T follicular helper cell (primary cell): ENCODE measurements at regions not wholly inside any gene's neighbourhood (a gene's known extent, or its start where the extent isn't known, plus 50 kb on each side); places are given as distances from the start of the nearest gene placed in this dataset.
"Not testable (repeated sequence)": the region's sequence is repeated elsewhere in the genome, so short reads cannot be mapped to it uniquely, and the experiment has no call there.

Experiments used
- DNase-seq: peaks from one replicate; pipeline ENCODE4 v3.0.0-alpha.2; 2020; ENCODE audit warnings: low read depth

- no peak for DNase-seq
These were observed 69.8 kb upstream of the SERP2 start for GRCh38 chr13:44303681-44304432.

DNA sequence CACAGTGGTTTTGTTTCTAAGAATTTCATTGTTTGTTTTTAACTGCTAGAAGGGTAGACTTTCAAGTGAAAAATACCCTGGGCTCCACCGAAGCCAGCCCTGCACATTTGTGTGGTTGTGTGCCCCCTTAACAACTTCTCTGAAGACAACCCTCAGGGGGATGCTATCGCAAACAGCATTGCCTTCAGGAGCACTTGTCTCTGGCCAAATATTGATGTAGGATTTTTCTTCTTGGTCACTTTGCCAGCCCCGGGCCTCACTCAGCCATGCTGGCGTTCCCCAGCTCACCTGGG, 69.2 kb upstream of the SERP2 start:
- no peak for DNase-seq

- DNase-seq, result no peak
These were observed 68.3 kb upstream of the SERP2 start for GRCh38 chr13:44305286-44305685.

GRCh38 chr13:44305917-44306370, 67.7 kb upstream of the SERP2 start:
- DNase-seq, result no peak

GRCh38 chr13:44306371-44307192, 67.0 kb upstream of the SERP2 start:
- DNase-seq, result no peak

DNA sequence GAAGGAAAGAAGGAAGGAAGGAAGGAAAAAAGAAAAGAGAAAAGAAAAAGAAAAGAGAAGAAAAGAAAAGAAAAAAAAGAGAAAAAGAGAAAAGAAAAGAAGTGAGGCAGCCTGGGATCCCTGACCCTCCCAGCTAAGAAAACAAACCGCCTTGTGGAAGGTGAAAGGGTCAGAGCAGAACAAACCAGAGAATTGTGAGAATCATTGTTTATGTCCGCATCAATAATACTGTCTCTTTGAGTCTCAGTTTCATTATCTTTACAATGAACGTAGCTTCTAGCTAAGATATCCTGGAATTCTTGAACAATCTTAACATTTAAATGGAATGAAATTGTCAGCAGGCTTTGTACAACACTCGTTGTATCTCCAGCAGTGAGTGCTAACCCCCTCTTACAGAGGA, 66.4 kb upstream of the SERP2 start:
- DNase-seq, result no peak

DNA sequence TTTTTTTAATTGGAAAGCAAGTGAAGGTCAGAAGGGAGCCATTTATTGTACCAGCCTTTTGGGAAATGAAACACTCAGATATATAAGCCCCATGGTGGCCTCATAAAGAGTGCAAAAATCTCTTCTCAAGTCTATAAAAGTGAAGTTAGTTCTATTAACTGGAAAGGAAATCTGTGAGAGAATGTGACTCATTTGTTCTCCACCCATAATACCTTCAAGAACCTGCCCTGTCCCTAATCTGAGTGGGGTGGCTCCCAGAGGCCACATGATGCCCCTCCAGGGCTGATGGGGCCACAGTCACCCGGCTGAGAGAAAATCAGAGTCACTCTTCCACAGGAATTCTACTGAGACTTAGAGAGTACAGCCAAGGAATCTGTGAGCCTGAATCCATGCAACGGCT, 65.8 kb upstream of the SERP2 start:
- no peak for DNase-seq

- DNase-seq, result no peak
These were observed 65.3 kb upstream of the SERP2 start for GRCh38 chr13:44308352-44308751.

DNA sequence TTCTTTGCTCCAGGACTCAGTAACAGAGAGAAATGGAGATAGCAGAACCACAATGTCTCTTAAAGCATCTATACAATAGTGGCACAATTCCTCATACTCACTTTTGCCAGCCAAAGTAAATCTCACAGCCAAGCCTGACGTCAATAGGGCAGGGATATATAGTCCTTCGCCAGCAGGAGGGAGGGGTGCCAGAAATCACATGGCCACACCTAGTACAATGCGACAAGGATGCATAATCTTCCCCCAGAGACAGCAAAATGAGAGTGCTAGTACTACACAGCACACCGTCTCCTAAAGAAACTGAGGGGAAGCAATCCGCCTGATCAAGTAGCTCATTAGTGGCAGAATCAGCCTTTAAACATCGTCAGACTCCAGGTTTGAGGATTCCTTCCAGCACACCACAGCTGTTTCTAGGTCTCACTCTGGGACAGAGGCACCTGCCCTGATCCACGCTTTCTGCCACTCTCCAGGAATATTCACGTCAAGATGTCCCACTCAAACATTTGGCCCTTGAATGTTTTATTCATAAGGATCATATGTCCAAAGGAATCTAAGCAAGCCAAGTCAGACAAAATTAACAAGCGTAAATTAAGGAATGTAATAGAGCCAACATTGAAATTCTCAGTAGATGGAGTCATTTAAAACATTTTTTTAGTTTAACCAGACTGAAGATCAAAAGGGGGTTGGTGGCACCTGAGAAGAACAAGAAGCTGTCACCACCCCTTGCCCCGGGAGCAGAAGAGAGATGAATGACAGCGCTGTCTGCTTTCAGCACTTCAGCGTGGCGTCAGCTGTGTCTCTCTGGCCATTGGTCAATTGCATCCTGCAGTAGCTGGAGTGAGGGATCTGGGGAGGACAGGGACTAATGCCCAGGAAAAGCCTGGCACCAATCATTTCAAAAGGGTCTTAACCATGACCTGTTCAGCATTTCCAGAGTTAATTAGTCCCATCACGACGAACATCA, 63.5 kb upstream of the SERP2 start:
- DNase-seq, result no peak

DNA sequence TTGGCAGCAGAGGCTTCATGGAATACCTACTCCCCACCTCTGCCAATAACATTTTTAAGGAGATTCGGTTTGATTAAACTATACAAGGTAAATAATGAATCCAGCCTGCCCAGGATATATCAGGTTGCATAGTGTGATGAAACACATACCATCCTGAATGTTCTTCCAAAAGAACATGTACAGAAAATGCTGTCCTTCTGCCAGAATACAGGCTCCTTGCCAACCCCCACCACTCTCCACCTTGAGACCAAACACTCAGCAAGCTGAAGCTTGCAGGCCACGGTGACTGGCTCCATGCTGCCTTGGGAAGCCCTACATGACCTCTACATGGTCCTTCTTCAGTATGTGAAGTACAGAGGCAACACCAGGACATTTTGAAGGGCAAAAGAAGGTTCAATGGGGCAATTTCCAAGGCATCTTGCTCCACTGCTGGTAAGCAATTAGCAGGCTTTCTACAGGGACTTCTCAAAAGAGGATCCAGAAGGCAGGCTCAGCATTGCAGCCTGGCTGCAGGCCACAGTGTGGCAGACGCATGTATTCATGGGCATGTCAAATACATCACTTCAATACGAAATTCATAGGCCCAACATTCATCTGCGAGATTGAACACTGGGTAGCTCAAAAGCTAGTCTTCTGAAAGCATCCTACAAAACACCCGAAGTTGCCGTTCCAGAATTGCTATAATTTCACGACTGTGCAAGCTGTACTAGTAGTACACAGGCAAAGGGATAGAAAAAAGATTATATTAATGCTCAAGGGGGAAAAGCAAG, 62.4 kb upstream of the SERP2 start:
- no peak for DNase-seq

DNA sequence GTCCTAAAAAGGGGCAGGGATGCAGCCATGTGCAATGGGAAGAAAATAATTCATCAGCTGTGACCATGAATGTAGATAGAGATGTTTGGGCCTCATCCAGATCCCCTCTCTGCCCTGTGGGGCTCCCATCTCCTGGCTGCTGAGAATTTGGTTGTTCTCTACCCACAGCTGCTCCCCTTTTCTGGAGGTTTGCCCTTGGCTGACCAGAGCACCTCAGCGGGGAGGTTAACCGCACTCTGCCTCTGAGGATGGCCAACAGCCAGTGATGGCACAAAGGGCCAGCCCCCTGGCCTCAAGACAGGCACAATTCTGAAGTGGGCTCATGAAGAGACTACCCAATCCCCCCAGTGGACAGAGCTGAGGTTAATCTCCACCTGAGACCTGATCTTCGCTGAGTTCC, 61.5 kb upstream of the SERP2 start:
- no peak for DNase-seq

DNA sequence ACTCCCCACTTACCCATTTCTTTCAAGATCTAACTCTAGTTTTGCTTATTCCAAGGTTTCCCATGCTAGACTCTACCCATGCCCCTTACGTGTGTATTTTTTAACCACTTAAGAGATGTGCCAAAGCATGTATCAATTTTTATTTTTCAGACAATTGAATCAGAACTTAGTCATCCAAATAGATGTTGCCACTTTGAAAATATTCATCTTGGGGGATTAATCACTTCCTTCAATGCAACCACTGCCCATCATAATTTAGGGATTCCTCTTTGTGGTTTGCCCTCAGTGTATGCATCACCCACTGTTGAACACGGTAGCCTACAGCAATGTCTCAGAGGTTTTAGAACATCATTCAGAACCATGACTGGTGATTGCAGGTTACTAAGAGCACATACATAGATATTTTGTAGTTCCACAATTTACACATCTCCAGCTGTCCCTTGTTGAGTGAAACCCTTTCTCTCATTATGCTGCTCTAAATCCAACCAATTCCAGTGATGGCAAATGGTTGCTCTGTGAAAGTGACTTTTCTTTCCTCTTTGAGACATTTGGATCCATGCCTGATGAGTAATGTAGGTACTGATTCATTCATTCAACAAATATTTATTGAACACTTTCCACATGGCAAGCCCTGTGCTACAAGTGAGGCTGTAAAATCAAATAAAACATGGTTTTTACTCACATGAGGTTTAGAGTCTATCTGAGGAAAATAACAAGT, 60.6 kb upstream of the SERP2 start:
- DNase-seq, result no peak

DNA sequence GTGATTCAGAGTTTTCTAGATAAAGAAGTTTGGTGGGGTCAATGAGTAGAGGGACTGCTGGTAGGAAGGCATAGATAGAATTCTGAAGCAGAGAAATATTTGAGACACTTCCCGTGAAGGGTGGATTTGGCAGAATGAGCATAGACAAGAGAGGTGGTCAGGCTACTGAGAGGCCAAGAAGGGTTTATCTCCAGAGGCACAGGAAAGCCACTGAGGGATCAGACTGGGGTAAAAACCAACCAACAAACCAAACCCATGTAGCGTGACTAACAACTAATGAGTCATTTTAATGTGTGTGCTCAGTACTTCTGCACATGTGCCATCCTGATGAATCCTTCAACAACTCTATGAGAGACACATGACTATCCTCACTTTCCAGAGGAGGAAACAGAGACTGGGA, 60.0 kb upstream of the SERP2 start:
- DNase-seq, result no peak

DNA sequence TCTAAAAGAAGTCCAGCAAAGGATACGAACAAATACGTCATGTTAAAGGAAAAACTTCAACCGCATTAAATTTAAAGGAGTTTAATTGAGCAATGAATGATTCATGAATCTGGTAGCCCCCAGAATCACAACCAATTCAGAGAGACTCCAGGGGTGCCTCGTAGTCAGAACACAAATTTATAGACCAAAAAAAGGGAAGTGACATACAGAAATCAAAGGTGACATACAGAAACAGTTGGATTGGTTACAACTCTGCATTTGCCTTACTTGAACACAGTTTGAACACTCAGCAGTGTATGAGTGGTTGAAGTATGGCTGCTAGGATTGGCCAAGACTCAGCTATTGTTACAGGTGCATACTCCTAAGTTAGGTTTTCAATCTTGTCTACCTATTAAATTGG, 59.5 kb upstream of the SERP2 start:
- not testable (repeated sequence) for DNase-seq

GRCh38 chr13:44317752-44318151, 55.9 kb upstream of the SERP2 start:
- DNase-seq, result no peak

DNA sequence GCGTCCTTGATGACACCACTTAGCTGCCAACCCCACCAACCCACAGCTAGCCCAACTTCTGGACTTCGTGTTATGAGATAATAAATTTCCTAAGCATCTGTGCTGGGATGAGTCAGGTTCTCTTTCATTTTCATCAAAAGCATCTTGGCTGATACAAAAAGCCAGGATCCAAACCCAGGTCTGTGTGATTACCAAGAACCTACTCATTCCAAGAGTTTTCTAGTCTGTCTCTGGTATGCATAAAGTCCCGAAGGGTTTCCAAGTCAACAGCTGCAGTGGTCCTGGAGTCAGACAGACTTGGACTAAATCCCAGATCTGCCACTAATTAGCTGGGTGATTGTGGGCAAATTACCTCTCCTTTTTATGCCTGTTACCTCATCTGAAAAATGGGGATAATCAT, 55.5 kb upstream of the SERP2 start:
- DNase-seq, result no peak

DNA sequence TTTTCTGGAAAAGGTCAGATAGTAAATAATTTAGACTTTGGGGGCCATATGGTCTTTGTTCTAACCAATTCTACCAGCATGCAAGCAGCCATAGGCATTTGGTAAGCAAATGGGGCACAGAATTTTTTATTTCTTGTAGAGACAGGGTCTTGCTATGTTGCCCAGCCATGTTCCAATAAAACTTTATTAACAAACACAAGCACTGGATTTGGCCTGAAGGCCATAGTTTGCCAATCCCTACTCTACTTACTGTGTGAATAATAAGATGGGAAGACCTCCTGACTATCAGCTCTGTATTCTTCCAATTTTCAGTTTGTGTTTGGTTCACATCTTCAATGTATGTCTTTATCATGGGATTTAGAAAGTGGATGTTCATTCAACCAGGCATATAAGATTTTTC, 53.0 kb upstream of the SERP2 start:
- DNase-seq, result no peak

- no peak for DNase-seq
These were observed 51.7 kb upstream of the SERP2 start for GRCh38 chr13:44321961-44322360.

DNA sequence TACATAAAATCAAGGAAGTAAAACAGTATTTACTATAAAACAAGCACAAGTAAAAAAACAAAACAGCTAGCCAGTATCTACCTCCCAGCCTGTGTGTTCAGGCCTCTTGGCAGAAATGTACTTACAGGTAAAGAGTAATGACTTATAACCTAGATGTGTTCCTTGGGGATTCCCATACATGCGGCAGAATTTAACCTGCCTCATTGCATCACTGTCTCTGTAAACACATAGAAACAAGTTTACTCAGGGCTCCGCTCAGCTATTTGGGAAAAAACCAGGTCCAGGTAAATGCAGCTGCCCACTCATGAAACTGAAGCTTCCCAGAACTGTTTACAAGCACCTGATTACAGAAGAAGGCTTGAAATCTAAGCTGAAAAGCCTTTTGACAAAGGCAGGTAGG, 50.7 kb upstream of the SERP2 start:
- no peak for DNase-seq

DNA sequence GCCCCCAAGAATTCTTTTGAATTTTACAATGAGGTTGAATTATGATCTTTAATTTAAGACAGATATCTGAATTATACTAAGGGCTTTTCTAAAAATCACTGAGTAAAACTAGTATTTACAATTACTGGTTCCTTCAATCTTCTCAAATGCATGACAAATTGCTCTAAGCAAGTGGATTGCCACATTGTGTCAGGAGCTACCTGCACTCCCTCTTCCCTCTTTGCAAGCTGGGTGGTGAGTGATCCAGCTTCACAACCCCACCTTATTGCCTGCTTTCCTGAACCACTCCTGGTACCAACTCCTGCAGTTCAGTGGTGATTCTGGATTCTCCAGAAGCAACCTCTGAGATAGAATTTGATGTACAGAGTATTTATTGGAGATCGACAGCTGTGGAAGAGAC, 49.9 kb upstream of the SERP2 start:
- no peak for DNase-seq
